HCT116 (cell line): ENCODE measurements at regions not wholly inside any gene's neighbourhood (a gene's known extent, or its start where the extent isn't known, plus 50 kb on each side); places are given as distances from the start of the nearest gene placed in this dataset.

Experiments
- CTCF ChIP-seq, 3 experiments: fragments of 200-600 bp in 1 of 3; sonication (generic) in 1 of 3; IDR thresholded peaks in 2 of 3; conservative IDR thresholded peaks in 1 of 3; 2 replicates each; pipeline ENCODE4 v1.5.1; 2012 to 2017; ENCODE audit warnings: low read depth in 2 of 3, low read length in 2 of 3, antibody characterized with exemption in 1 of 3, borderline replicate concordance in 1 of 3, control low read depth in 1 of 3, mild to moderate bottlenecking in 1 of 3, mixed read lengths in 1 of 3, mixed run types in 1 of 3, moderate library complexity in 1 of 3; ENCODE audit not compliant: insufficient read depth in 1 of 3
- EZH2 ChIP-seq: fragments of 200-600 bp; sonication (generic); IDR thresholded peaks from 2 replicates; pipeline ENCODE4 v1.6.1; 2017; ENCODE audit warnings: antibody characterized with exemption, mixed run types
- EZH2phosphoT487 ChIP-seq: fragments of 200-600 bp; IDR thresholded peaks from 2 replicates; pipeline ENCODE4 v1.6.1; 2018; ENCODE audit warnings: antibody characterized with exemption, borderline replicate concordance
- FOSL1 ChIP-seq: IDR thresholded peaks from 2 replicates; pipeline ENCODE4 v1.6.1; 2012; ENCODE audit warnings: low read depth
- POLR2AphosphoS5 ChIP-seq: IDR thresholded peaks from 2 replicates; pipeline ENCODE4 v1.6.1; 2011; ENCODE audit warnings: mild to moderate bottlenecking, low read depth, low read length, moderate library complexity
- SRF ChIP-seq: IDR thresholded peaks from 2 replicates; pipeline ENCODE4 v1.6.1; 2012; ENCODE audit warnings: low read depth
- TCF7L2 ChIP-seq: IDR thresholded peaks from 2 replicates; pipeline ENCODE4 v1.7.0; 2011; ENCODE audit warnings: borderline replicate concordance, inconsistent platforms; ENCODE audit not compliant: insufficient read depth, insufficient read length; ENCODE audit errors: extremely low read depth
- ZNF274 ChIP-seq: fragments of 200-500 bp; sonication (Bioruptor generic); IDR thresholded peaks from 2 replicates; pipeline ENCODE4 v1.6.1; 2014; ENCODE audit warnings: mild to moderate bottlenecking, low read depth, low read length, inconsistent platforms

GRCh38 chr3:115244350-115244749, 97.3 kb upstream of the ZBTB20 start:
- TF ChIP-seq CTCF (IDR thresholded peaks at IDR 0.05 in 2 of 3, conservative IDR thresholded peaks at IDR 0.05 in 1 of 3; ENCODE audit: borderline replicate concordance in 1 of 3, insufficient read depth in 1 of 3, low read depth in 2 of 3, low read length in 2 of 3) (no peak), EZH2phosphoT487 (no peak), ZNF274 (no peak), EZH2 (no peak), TCF7L2 (no peak), POLR2AphosphoS5 (no peak), SRF (no peak), FOSL1 (no peak)
